Hepatocyte (in vitro differentiated cells): ENCODE measurements at regions not wholly inside any gene's neighbourhood (a gene's known extent, or its start where the extent isn't known, plus 50 kb on each side); places are given as distances from the start of the nearest gene placed in this dataset.

ENCODE experiments used
- CTCF ChIP-seq: fragments of 200-600 bp; sonication (generic); IDR thresholded peaks from 2 replicates; pipeline ENCODE4 v1.5.1; 2016; ENCODE audit warnings: antibody characterized with exemption, mild to moderate bottlenecking; ENCODE audit not compliant: poor library complexity
- EZH2 ChIP-seq: fragments of 200-600 bp; sonication (generic); IDR thresholded peaks from 2 replicates; pipeline ENCODE4 v1.6.1; 2016; ENCODE audit warnings: antibody characterized with exemption, mild to moderate bottlenecking, borderline replicate concordance

- TF ChIP-seq CTCF (no peak), EZH2 (no peak)
Measured at GRCh38 chr22:47446821-47447810, 684.7 kb downstream of the TBC1D22A start.
